SK-N-SH (cell line): ENCODE measurements at regions not wholly inside any gene's neighbourhood (a gene's known extent, or its start where the extent isn't known, plus 50 kb on each side); places are given as distances from the start of the nearest gene placed in this dataset.

Experiments
- CTCF ChIA-PET: fragments of 300-600, 350-600 bp; formaldehyde crosslinking; extraction: SDS; loops from one replicate; lab custom pipeline; 2021; lab: Yijun Ruan, JAX
- POLR2A ChIA-PET: fragments of 350-600 bp; sonication (Branson Sonifier 250); formaldehyde crosslinking; extraction: SDS; loops from one replicate; lab custom pipeline; 2020; ENCODE audit warnings: antibody characterized with exemption, inconsistent platforms; lab: Yijun Ruan, JAX
- DNase-seq: peaks from one replicate; pipeline ENCODE4 v3.0.0; 2012
- H2AFZ ChIP-seq: fragments of 200-600 bp; sonication (generic); 2 replicates; pipeline ENCODE4 v1.8.1; 2016; ENCODE audit warnings: antibody characterized with exemption, mild to moderate bottlenecking, low read depth
- H3F3A ChIP-seq: fragments of 200-600 bp; sonication (generic); replicated peaks from 2 replicates; pipeline ENCODE3; 2016; ENCODE audit warnings: antibody characterized with exemption, mild to moderate bottlenecking; ENCODE audit not compliant: insufficient read depth
- H3K27ac ChIP-seq, 2 experiments: fragments of 200-500 bp in 1 of 2; fragments of 200-600 bp in 1 of 2; sonication (Bioruptor generic) in 1 of 2; sonication (generic), shearing (Covaris generic) in 1 of 2; 2 replicates each; pipeline versions ENCODE4 v1.5.1 to v1.6.1; 2014 to 2016; ENCODE audit warnings: low read depth in 2 of 2, inconsistent platforms in 1 of 2, low read length in 1 of 2, mild to moderate bottlenecking in 1 of 2, mixed read lengths in 1 of 2
- H3K27me3 ChIP-seq: fragments of 200-600 bp; sonication (generic), shearing (Covaris generic); 2 replicates; pipeline ENCODE4 v1.6.1; 2016; ENCODE audit warnings: mixed run types; ENCODE audit not compliant: insufficient read depth
- H3K36me3 ChIP-seq, 2 experiments: fragments of 200-500 bp in 1 of 2; fragments of 200-600 bp in 1 of 2; sonication (Bioruptor generic) in 1 of 2; sonication (generic) in 1 of 2; replicated peaks in 1 of 2; 2 replicates each; pipeline versions ENCODE3 to v1.5.1; 2014 to 2016; ENCODE audit warnings: low read length in 1 of 2, mild to moderate bottlenecking in 1 of 2; ENCODE audit not compliant: insufficient read depth in 2 of 2, control insufficient read depth in 1 of 2
- H3K4me1 ChIP-seq, 2 experiments: fragments of 200-500 bp in 1 of 2; fragments of 200-600 bp in 1 of 2; sonication (Bioruptor generic) in 1 of 2; sonication (generic), shearing (Covaris generic) in 1 of 2; 2 replicates each; pipeline versions ENCODE4 v1.5.1 to v1.6.1; 2014 to 2016; ENCODE audit warnings: low read depth in 1 of 2, low read length in 1 of 2, mixed run types in 1 of 2; ENCODE audit not compliant: insufficient read depth in 2 of 2, control insufficient read depth in 1 of 2
- H3K4me2 ChIP-seq: fragments of 200-600 bp; sonication (generic), shearing (Covaris generic); 2 replicates; pipeline ENCODE4 v1.6.1; 2017; ENCODE audit warnings: mixed run types
- H3K4me3 ChIP-seq, 2 experiments: fragments of 200-500 bp in 1 of 2; fragments of 200-600 bp in 1 of 2; sonication (Bioruptor generic) in 1 of 2; sonication (generic), shearing (Covaris generic) in 1 of 2; 2 replicates each; pipeline versions ENCODE4 v1.5.1 to v1.8.1; 2014 to 2016; ENCODE audit warnings: low read depth in 2 of 2, inconsistent platforms in 1 of 2, low read length in 1 of 2, mild to moderate bottlenecking in 1 of 2, mixed read lengths in 1 of 2, moderate library complexity in 1 of 2
- H3K79me2 ChIP-seq: fragments of 200-600 bp; sonication (generic); 2 replicates; pipeline ENCODE4 v1.8.1; 2017; ENCODE audit warnings: mild to moderate bottlenecking; ENCODE audit not compliant: insufficient read depth
- H3K9ac ChIP-seq: fragments of 200-600 bp; sonication (generic); 2 replicates; pipeline ENCODE4 v1.6.1; 2017; ENCODE audit warnings: mixed run types
- H3K9me2 ChIP-seq: fragments of 200-600 bp; sonication (generic); 2 replicates; pipeline ENCODE4 v1.6.1; 2017; ENCODE audit warnings: mixed run types
- H3K9me3 ChIP-seq: fragments of 200-600 bp; sonication (generic); 2 replicates; pipeline ENCODE4 v1.6.1; 2017; ENCODE audit warnings: mixed run types, mild to moderate bottlenecking, moderate library complexity
- H4K20me1 ChIP-seq: fragments of 200-600 bp; sonication (generic); 2 replicates; pipeline ENCODE4 v1.6.1; 2017; ENCODE audit warnings: mild to moderate bottlenecking, mixed run types; ENCODE audit not compliant: insufficient read depth
- CHD2 ChIP-seq: fragments of 150-350 bp; IDR thresholded peaks from 2 replicates; pipeline ENCODE4 v1.6.1; 2018; ENCODE audit warnings: low read length; ENCODE audit not compliant: partially characterized antibody
- CTCF ChIP-seq: fragments of 200-600 bp; sonication (generic); IDR thresholded peaks from 2 replicates; pipeline ENCODE4 v1.6.1; 2017; ENCODE audit warnings: antibody characterized with exemption, mild to moderate bottlenecking, moderate library complexity
- EP300 ChIP-seq, 2 experiments: IDR thresholded peaks; 2 replicates each; pipeline versions ENCODE4 v1.4.0 to v1.6.1; 2012; ENCODE audit warnings: borderline replicate concordance in 1 of 2, low read depth in 1 of 2, low read length in 1 of 2
- EZH2phosphoT487 ChIP-seq: fragments of 200-600 bp; sonication (generic); IDR thresholded peaks from 2 replicates; pipeline ENCODE4 v1.6.1; 2017; ENCODE audit warnings: low read depth, mixed run types, mild to moderate bottlenecking, antibody characterized with exemption, moderate library complexity, borderline replicate concordance
- FOXJ3 ChIP-seq: sonication (generic); formaldehyde crosslinking; IDR thresholded peaks from 2 replicates; pipeline ENCODE4 v1.5.1; 2020; ENCODE audit warnings: mild to moderate bottlenecking, missing genetic modification reagents
- GABPA ChIP-seq: IDR thresholded peaks from 2 replicates; pipeline ENCODE4 v1.4.0; 2012; ENCODE audit warnings: low read depth, mild to moderate bottlenecking
- IRF3 ChIP-seq: fragments of 150-350 bp; IDR thresholded peaks from 2 replicates; pipeline ENCODE4 v1.6.1; 2016; ENCODE audit warnings: mild to moderate bottlenecking, low read depth, low read length
- POLR2AphosphoS5 ChIP-seq: IDR thresholded peaks from 2 replicates; pipeline ENCODE4 v1.6.1; 2012; ENCODE audit warnings: low read depth, low read length
- SMC3 ChIP-seq: IDR thresholded peaks from 2 replicates; pipeline ENCODE4 v1.6.1; 2012; ENCODE audit warnings: low read depth, low read length, improper control_type of control experiment
- TCF12 ChIP-seq: IDR thresholded peaks from 2 replicates; pipeline ENCODE4 v1.4.0; 2012
- USF1 ChIP-seq: IDR thresholded peaks from 2 replicates; pipeline ENCODE4 v1.4.0; 2012; ENCODE audit warnings: low read depth, borderline replicate concordance
- USF2 ChIP-seq: fragments of 150-350 bp; IDR thresholded peaks from 2 replicates; pipeline ENCODE4 v1.6.1; 2017; ENCODE audit warnings: antibody characterized with exemption, low read length, low read depth, borderline replicate concordance
- ZBTB33 ChIP-seq: IDR thresholded peaks from 2 replicates; pipeline ENCODE4 v1.4.0; 2012; ENCODE audit warnings: low read depth, borderline replicate concordance
- WGBS: methylation state at CpG from one replicate; pipeline ENCODE4 v1.1.6; 2017; ENCODE audit warnings: low lambda C conversion rate; 5-methylcytosine and 5-hydroxymethylcytosine counted together

GRCh38 chr11:42840176-42840829 is 471.5 kb upstream of the API5 start (continued):
- TF ChIP-seq EP300 (IDR thresholded peaks at IDR 0.05; ENCODE audit: borderline replicate concordance in 1 of 2, low read depth in 1 of 2, low read length in 1 of 2) (no peak), ZBTB33 (no peak), SMC3 (no peak), TCF12 (no peak), USF2 (no peak), FOXJ3 (CRISPR knock-in tag) (no peak), CTCF (no peak)

GRCh38 chr11:42840860-42841259 is 470.9 kb upstream of the API5 start:
- Histone ChIP-seq H3K4me1 (peaks cover 0 to 2% of the 10 kb centered on the region in 2 experiments; a peak in 1 of 4 replicates), H3K79me2 (no peaks in the 10 kb centered on the region), H3K4me2 (no peak overlapping the region), H2AFZ (no peak overlapping the region), H3K27me3 (no peaks in the 10 kb centered on the region), H3F3A (no peaks in the 10 kb centered on the region), H3K36me3 (no peaks in the 10 kb centered on the region), H3K9ac (no peak overlapping the region), H3K27ac (no peak overlapping the region), H3K4me3 (no peak overlapping the region), H3K9me2 (no peaks in the 10 kb centered on the region), H3K9me3 (no peaks in the 10 kb centered on the region), H4K20me1 (no peaks in the 10 kb centered on the region)
- WGBS = 22% methylated on average over 2 of the region's 2 CpGs
- POLR2A ChIA-PET = no interaction called here
- no peak for DNase-seq
- no peak for TF ChIP-seq EZH2phosphoT487
- no peak for TF ChIP-seq EP300 (IDR thresholded peaks at IDR 0.05; ENCODE audit: borderline replicate concordance in 1 of 2, low read depth in 1 of 2, low read length in 1 of 2)
- TF ChIP-seq POLR2AphosphoS5 = no peak
- TF ChIP-seq IRF3 = no peak
- no peak for TF ChIP-seq GABPA
- no peak for TF ChIP-seq USF2
- TF ChIP-seq CHD2 = no peak
- TF ChIP-seq USF1 = no peak
- no peak for TF ChIP-seq ZBTB33
- CTCF ChIA-PET = interaction anchor here (0.6 kb wide), 1 partner anchor 17 kb away, joined by 3 read pairs; no protein-coding TSS in a partner anchor
